ENCODE measurements at regions not wholly inside any gene's neighbourhood (a gene's known extent, or its start where the extent isn't known, plus 50 kb on each side); places are given as distances from the start of the nearest gene placed in this dataset.

DNA sequence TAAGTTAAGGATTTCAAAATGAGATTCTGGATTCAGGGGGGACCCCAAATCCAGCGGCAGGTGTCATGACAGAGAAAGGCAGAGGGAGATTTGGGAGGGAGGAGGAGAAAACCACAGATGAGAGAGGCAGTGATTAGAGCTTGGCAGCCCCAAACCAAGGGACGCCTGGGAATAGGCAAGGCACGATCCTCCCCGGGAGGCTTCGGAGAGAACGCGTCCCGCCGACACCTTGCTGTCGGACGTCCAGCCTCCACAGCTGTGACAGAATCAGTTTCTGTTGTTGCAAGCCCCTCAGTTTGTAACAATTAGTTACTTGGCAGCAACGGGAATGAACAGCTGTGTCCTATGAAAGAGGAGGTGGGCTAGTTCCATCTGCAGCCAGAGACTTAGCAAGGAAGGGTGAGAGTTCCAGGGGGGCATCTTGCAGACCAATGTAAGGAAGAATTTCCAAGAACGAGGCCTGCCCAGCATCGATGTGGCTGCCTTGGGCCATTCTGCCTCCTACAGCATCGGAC lies 110.7 kb upstream of the SDK2 start:
- TF ChIP-seq, protein P1, sequence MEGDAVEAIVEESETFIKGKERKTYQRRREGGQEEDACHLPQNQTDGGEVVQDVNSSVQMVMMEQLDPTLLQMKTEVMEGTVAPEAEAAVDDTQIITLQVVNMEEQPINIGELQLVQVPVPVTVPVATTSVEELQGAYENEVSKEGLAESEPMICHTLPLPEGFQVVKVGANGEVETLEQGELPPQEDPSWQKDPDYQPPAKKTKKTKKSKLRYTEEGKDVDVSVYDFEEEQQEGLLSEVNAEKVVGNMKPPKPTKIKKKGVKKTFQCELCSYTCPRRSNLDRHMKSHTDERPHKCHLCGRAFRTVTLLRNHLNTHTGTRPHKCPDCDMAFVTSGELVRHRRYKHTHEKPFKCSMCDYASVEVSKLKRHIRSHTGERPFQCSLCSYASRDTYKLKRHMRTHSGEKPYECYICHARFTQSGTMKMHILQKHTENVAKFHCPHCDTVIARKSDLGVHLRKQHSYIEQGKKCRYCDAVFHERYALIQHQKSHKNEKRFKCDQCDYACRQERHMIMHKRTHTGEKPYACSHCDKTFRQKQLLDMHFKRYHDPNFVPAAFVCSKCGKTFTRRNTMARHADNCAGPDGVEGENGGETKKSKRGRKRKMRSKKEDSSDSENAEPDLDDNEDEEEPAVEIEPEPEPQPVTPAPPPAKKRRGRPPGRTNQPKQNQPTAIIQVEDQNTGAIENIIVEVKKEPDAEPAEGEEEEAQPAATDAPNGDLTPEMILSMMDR (IDR thresholded peaks at IDR 0.05), result no peak
- TF ChIP-seq POLR2AphosphoS5 (IDR thresholded peaks at IDR 0.05; ENCODE audit: low read depth, low read length), result no peak
- TF ChIP-seq, protein P2, sequence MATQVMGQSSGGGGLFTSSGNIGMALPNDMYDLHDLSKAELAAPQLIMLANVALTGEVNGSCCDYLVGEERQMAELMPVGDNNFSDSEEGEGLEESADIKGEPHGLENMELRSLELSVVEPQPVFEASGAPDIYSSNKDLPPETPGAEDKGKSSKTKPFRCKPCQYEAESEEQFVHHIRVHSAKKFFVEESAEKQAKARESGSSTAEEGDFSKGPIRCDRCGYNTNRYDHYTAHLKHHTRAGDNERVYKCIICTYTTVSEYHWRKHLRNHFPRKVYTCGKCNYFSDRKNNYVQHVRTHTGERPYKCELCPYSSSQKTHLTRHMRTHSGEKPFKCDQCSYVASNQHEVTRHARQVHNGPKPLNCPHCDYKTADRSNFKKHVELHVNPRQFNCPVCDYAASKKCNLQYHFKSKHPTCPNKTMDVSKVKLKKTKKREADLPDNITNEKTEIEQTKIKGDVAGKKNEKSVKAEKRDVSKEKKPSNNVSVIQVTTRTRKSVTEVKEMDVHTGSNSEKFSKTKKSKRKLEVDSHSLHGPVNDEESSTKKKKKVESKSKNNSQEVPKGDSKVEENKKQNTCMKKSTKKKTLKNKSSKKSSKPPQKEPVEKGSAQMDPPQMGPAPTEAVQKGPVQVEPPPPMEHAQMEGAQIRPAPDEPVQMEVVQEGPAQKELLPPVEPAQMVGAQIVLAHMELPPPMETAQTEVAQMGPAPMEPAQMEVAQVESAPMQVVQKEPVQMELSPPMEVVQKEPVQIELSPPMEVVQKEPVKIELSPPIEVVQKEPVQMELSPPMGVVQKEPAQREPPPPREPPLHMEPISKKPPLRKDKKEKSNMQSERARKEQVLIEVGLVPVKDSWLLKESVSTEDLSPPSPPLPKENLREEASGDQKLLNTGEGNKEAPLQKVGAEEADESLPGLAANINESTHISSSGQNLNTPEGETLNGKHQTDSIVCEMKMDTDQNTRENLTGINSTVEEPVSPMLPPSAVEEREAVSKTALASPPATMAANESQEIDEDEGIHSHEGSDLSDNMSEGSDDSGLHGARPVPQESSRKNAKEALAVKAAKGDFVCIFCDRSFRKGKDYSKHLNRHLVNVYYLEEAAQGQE (IDR thresholded peaks at IDR 0.05; ENCODE audit: insufficient read depth in 1 of 2, low read depth in 2 of 2, low read length in 1 of 2), result no peak
- TF ChIP-seq SIN3A (IDR thresholded peaks at IDR 0.05; ENCODE audit: borderline replicate concordance, insufficient read depth, low read depth, low read length), result no peak

Data from Panc1 (cell line).